Ammon's horn (tissue), 1 donor: ENCODE measurements at regions not wholly inside any gene's neighbourhood (a gene's known extent, or its start where the extent isn't known, plus 50 kb on each side); places are given as distances from the start of the nearest gene placed in this dataset.

Experiments used
- DNase-seq: peaks from one replicate; pipeline ENCODE4 v3.0.0-alpha.2; 2016; ENCODE audit warnings: low spot score

GRCh38 chr15:95252404-95252803 is 1021.0 kb downstream of the MCTP2 start:
- no peak for DNase-seq

DNA sequence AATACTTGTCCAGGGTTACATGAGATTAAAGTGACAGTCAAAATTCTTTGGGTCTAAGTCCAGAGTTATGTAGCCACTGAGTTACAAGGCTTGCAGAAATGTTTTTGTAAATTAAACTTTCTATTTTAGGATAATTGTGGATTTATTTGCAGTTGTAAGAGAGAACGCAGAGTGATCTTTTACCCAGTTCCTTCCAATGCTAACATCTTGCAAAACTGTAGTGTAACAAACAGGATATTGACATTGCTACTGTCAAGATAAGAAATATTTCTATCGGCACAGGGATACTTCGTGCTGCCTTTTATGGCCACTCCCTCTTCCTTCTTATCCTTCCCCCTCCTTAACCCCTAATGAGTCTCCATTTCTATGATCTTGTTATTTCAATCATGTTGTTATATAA is 1022.9 kb downstream of the MCTP2 start:
- DNase-seq: no peak

DNA sequence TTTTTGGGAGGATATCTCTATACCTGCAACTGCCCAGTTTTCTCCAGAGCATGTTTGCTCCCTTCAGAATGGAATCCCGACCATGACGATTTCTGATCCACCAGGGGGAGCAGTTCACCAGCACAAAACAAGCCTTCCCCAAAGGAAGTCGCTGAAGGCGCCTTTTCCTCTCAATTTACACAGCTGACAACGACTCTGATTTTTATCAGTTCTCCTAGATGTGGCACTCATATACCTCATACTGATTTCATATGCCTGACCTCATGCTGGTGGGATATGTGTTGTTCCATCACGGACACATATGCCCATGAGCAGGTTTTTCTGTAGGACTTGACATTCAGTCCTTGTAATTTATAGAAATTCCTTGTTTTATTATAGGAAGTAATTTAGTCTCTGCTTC is 1028.2 kb downstream of the MCTP2 start:
- peak; percentile 84 for DNase-seq

DNA sequence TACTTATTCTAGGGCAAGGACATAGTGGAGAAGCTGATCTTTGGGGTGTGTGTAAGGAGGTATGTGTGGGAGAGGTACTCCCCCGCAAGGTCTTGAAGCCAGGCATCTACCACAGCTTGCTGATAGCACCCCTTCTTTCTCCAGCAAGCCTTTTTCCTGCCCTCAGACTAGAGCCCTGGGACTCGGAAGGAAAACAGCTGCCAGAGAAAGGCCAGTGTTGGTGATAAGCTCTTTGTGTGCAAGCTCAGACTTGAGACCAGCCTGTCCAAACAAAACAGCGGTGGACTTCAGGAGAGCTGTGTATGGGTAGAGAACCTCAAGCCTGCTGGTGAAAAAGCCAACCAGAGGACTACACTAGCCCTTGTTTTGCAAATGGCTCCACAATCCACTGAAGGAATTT is 1028.6 kb downstream of the MCTP2 start:
- no peak for DNase-seq

- DNase-seq: no peak
These were observed 1029.5 kb downstream of the MCTP2 start for GRCh38 chr15:95260856-95261255.

- DNase-seq: no peak
These were observed 1030.2 kb downstream of the MCTP2 start for GRCh38 chr15:95261546-95261945.

DNA sequence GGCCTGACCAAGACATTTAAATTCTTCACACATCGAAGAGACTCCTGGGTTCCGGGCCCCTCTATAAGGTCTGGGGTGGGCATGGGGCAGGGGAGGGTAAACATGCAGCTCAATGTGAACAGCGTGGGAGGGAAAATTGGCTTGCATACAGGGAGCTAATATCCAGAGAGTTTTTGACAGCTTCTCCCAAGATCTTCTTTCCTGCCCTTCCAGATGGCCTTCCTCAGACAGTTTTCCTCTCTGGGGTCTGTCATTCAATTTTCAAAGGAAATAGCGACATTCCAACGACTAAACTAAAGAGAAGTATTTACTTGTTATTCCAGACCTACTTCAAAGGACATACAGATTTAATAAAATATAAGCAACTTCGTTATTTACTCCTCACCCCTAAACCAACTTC is 1030.6 kb downstream of the MCTP2 start:
- DNase-seq: no peak

- DNase-seq: no peak
These were observed 1031.7 kb downstream of the MCTP2 start for GRCh38 chr15:95262866-95263564.

GRCh38 chr15:95263751-95264150 is 1032.4 kb downstream of the MCTP2 start:
- DNase-seq: no peak

DNA sequence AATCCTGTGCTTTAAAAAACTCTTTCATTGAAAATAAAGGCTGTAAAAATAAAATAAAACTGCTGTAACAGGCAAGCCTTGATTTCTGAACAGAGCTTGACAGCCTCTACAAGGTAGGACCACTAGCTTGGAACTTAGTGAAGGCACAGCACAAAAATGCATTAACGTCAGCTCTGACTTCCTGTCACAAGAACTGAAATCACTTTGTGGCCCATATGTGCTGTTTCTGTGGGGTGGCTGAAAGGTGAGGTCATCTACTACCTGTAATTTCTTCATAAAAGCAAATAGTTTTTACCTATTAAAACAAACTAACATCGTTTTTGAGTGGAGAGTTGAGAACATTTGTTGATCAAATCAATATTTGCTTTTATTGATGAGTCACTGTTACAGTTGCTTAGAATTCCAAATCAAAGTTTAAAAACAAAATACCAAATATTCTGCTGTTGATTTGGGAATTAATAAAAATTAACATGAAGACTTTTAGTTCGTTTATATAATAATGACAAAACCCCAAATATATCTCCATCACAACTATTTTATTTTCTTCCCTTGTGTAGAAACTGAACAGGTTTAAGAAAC is 1034.1 kb downstream of the MCTP2 start:
- DNase-seq: no peak

GRCh38 chr15:95266451-95267061 is 1035.2 kb downstream of the MCTP2 start:
- DNase-seq: no peak

- no peak for DNase-seq
These were observed 1036.1 kb downstream of the MCTP2 start for GRCh38 chr15:95267481-95267880.

GRCh38 chr15:95269242-95270183 is 1038.2 kb downstream of the MCTP2 start:
- DNase-seq: no peak

- no peak for DNase-seq
These were observed 1042.7 kb downstream of the MCTP2 start for GRCh38 chr15:95274101-95274500.

- no peak for DNase-seq
These were observed 1045.9 kb downstream of the MCTP2 start for GRCh38 chr15:95277266-95277665.

- DNase-seq: no peak
These were observed 1047.3 kb downstream of the MCTP2 start for GRCh38 chr15:95278532-95279245.

DNA sequence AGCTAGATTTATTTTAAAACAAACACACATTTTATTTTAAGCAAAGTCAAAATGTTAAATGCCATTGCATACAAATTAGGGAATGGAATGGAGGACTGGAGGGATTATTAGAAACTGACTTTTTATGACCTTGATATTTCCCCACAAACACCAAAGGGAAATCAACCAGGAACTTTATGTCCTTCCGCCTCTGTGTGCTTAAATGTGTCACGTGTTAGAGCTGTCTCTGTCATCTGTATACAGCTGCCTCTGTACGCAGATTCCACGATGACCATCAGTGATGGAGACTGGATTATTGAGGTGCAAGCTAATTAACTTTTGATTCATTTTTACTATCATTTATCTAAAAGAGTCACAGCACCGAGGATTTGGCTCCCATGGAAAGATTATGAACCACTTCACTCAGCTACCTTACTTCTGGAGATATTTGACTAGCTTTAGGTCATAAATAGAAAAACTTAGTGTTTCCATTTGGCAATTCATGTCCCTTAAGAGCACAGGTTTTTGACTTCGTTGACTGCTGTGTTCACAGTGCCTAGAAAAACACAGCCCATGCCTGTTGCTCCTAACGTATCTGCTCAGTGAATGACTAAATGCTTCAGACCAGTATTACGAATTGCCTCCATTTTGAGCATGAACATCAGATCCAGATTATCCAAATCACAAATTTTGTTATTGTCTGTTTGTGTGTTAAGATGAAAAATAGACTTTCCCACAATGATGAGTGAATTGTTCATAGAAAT is 1048.1 kb downstream of the MCTP2 start:
- DNase-seq: no peak

DNA sequence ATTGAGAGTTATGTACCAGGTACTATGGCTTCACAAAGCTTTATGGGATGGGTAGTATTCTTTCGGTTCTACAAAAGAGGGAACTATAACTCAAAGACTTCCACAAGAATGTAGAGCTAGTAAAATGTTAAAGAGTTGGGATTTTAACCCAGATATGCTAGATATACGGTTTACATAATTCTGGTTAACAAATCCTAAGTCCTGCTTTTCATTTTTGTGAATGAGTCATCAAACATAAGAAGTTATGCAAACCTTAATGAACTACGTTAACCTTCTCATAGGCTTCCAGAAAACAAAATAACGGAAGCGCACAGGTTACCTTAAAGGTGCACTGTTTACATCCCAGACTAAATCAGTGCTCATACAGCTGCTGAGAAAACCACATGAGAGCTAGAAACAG is 1049.3 kb downstream of the MCTP2 start:
- DNase-seq: no peak

DNA sequence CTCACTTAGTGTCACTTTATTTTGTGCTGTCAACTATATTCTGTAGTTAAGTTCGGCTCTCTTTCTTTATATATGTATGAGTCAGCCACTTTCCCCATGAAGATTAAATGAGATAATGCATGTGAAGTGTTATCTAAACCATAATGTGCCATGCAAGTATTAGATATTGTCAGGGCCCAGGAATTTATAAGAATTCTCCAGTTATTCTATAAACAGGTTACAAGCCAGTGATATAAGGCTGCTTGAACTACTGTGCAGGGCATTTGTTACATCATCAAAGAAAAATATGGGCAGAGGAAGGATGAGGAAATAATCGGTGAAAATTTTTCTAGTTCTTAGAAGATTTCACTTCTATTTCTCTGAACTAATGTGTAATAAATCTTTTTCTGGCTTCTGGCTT is 1049.0 kb upstream of the NR2F2 start:
- DNase-seq: no peak

DNA sequence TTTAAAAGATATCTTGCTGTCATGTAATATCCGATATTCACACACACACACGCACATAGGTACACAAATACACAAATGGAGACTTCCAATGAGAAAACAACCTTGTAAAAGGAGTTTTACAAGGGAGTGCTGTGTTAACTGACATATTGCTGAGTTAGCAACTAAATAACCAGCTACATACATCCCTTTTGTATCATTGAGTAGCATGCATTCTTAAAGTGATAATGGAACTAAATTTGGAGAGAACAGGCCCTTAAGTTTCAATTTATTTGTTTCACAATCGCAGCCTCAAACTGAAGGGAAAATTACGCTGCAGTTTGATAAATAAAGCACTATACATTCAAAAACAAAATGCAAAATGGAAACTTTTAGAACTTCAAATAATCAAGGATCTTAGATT is 1046.0 kb upstream of the NR2F2 start:
- no peak for DNase-seq

- peak; percentile 24 for DNase-seq
These were observed 1045.5 kb upstream of the NR2F2 start for GRCh38 chr15:95284933-95285421.
